ENCODE measurements at regions not wholly inside any gene's neighbourhood (a gene's known extent, or its start where the extent isn't known, plus 50 kb on each side); places are given as distances from the start of the nearest gene placed in this dataset.

GRCh38 chr18:1013951-1014350 is 109.3 kb downstream of the ADCYAP1 start:
- Histone ChIP-seq H3K9me3 (no peaks in the 10 kb centered on the region), H3K4me3 (no peak overlapping the region), H3K27ac (no peak overlapping the region), H3K27me3 (no peaks in the 10 kb centered on the region), H3K4me1 (no peaks in the 10 kb centered on the region), H3K36me3 (no peaks in the 10 kb centered on the region)
- no peak for DNase-seq (ENCODE audit: extremely low spot score in 2 of 2)
- TF ChIP-seq POLR2AphosphoS5 (IDR thresholded peaks at IDR 0.05; ENCODE audit: insufficient read depth in 1 of 2, low read depth in 1 of 2) (no peak), CTCF (IDR thresholded peaks at IDR 0.05) (no peak), POLR2A (IDR thresholded peaks at IDR 0.05) (no peak)
- intact Hi-C loops (cut with DNase I): no loop called here

GRCh38 chr18:1014509-1014908 is 109.8 kb downstream of the ADCYAP1 start:
- DNase-seq (ENCODE audit: extremely low spot score in 2 of 2): no peak
- Histone ChIP-seq H3K36me3 (no peaks in the 10 kb centered on the region), H3K4me3 (no peak overlapping the region), H3K27me3 (no peaks in the 10 kb centered on the region), H3K9me3 (no peaks in the 10 kb centered on the region), H3K27ac (no peak overlapping the region), H3K4me1 (no peaks in the 10 kb centered on the region)
- intact Hi-C loops (cut with DNase I): no loop called here
- TF ChIP-seq POLR2AphosphoS5 (IDR thresholded peaks at IDR 0.05; ENCODE audit: insufficient read depth in 1 of 2, low read depth in 1 of 2) (no peak), CTCF (IDR thresholded peaks at IDR 0.05) (no peak), POLR2A (IDR thresholded peaks at IDR 0.05) (no peak)

- H3K36me3 ChIP-seq: no peaks in the 10 kb centered on the region
- no peak for TF ChIP-seq CTCF (IDR thresholded peaks at IDR 0.05)
- no peak for TF ChIP-seq POLR2A (IDR thresholded peaks at IDR 0.05)
- TF ChIP-seq POLR2AphosphoS5 (IDR thresholded peaks at IDR 0.05; ENCODE audit: insufficient read depth in 1 of 2, low read depth in 1 of 2): no peak
- intact Hi-C loops (cut with DNase I): no loop called here
- no peaks in the 10 kb centered on the region for H3K27me3 ChIP-seq
- no peak overlapping the region for H3K27ac ChIP-seq
- no peak for DNase-seq (ENCODE audit: extremely low spot score in 2 of 2)
- H3K4me3 ChIP-seq: no peak overlapping the region
- H3K9me3 ChIP-seq: no peaks in the 10 kb centered on the region
- H3K4me1 ChIP-seq: no peaks in the 10 kb centered on the region
Observed at GRCh38 chr18:1014951-1015624, 110.4 kb downstream of the ADCYAP1 start.

GRCh38 chr18:1015777-1016176 is 111.1 kb downstream of the ADCYAP1 start:
- H3K4me3 ChIP-seq: no peak overlapping the region
- no peak overlapping the region for H3K27ac ChIP-seq
- H3K27me3 ChIP-seq: no peaks in the 10 kb centered on the region
- H3K9me3 ChIP-seq: no peaks in the 10 kb centered on the region
- intact Hi-C loops (cut with DNase I): no loop called here
- no peaks in the 10 kb centered on the region for H3K4me1 ChIP-seq
- no peaks in the 10 kb centered on the region for H3K36me3 ChIP-seq
- no peak for DNase-seq (ENCODE audit: extremely low spot score in 2 of 2)
- TF ChIP-seq CTCF (IDR thresholded peaks at IDR 0.05): no peak
- no peak for TF ChIP-seq POLR2A (IDR thresholded peaks at IDR 0.05)
- TF ChIP-seq POLR2AphosphoS5 (IDR thresholded peaks at IDR 0.05; ENCODE audit: insufficient read depth in 1 of 2, low read depth in 1 of 2): no peak

GRCh38 chr18:1017227-1018058 is 112.8 kb downstream of the ADCYAP1 start:
- Histone ChIP-seq H3K27ac (no peak overlapping the region), H3K4me1 (no peaks in the 10 kb centered on the region), H3K9me3 (no peaks in the 10 kb centered on the region), H3K4me3 (no peak overlapping the region), H3K36me3 (no peaks in the 10 kb centered on the region), H3K27me3 (no peaks in the 10 kb centered on the region)
- intact Hi-C loops (cut with DNase I): no loop called here
- TF ChIP-seq POLR2AphosphoS5 (IDR thresholded peaks at IDR 0.05; ENCODE audit: insufficient read depth in 1 of 2, low read depth in 1 of 2) (no peak), POLR2A (IDR thresholded peaks at IDR 0.05) (no peak), CTCF (IDR thresholded peaks at IDR 0.05) (no peak)
- DNase-seq (ENCODE audit: extremely low spot score in 2 of 2): no peak
